A673 (cell line): ENCODE measurements at regions not wholly inside any gene's neighbourhood (a gene's known extent, or its start where the extent isn't known, plus 50 kb on each side); places are given as distances from the start of the nearest gene placed in this dataset.

ENCODE experiments used
- BruUV-seq: library from RNA; stranded (reverse); fragments of 400-500 nt; replicated peaks from 2 replicates; lab custom pipeline; 2021; lab: Mats Ljungman, UMichigan
- CTCF ChIA-PET: fragments of 300-600 bp; sonication (Branson Sonifier 250); formaldehyde crosslinking; loops from one replicate; lab custom pipeline; 2022; ENCODE audit warnings: antibody characterized with exemption; lab: Charles Lee
- POLR2A ChIA-PET: fragments of 300-600 bp; sonication (Branson Sonifier 250); formaldehyde crosslinking; loops from one replicate; lab custom pipeline; 2022; ENCODE audit warnings: antibody characterized with exemption; ENCODE audit not compliant: low non-redundant PET; lab: Charles Lee
- DNase-seq: peaks from one replicate; pipeline ENCODE4 v3.0.0-alpha.2; 2015; ENCODE audit warnings: low spot score
- H3K27ac ChIP-seq: fragments of 200-600 bp; sonication (generic); 2 replicates; pipeline ENCODE4 v1.5.1; 2016; ENCODE audit warnings: mixed run types, low read depth, mild to moderate bottlenecking, mixed read lengths, antibody characterized with exemption, low read length; ENCODE audit not compliant: poor library complexity, severe bottlenecking
- H3K27me3 ChIP-seq: fragments of 200-600 bp; sonication (generic); replicated peaks from 2 replicates; pipeline ENCODE4 v1.6.1; 2017; ENCODE audit warnings: mixed run types, low read depth, mild to moderate bottlenecking, mixed read lengths, antibody characterized with exemption, low read length; ENCODE audit not compliant: insufficient read depth, poor library complexity
- H3K36me3 ChIP-seq: fragments of 200-600 bp; sonication (generic); 2 replicates; pipeline ENCODE4 v1.6.1; 2016; ENCODE audit warnings: mixed run types, mild to moderate bottlenecking, mixed read lengths, antibody characterized with exemption, low read length; ENCODE audit not compliant: insufficient read depth, poor library complexity, severe bottlenecking
- H3K4me1 ChIP-seq: fragments of 200-600 bp; sonication (generic); 2 replicates; pipeline ENCODE4 v1.6.1; 2017; ENCODE audit warnings: mixed run types, mild to moderate bottlenecking, mixed read lengths, antibody characterized with exemption, low read length; ENCODE audit not compliant: insufficient read depth, poor library complexity, severe bottlenecking
- H3K4me3 ChIP-seq: fragments of 200-600 bp; sonication (generic); 2 replicates; pipeline ENCODE4 v1.5.1; 2016; ENCODE audit warnings: low read depth, mixed run types, mild to moderate bottlenecking, mixed read lengths, low read length; ENCODE audit not compliant: poor library complexity, severe bottlenecking
- H3K9me3 ChIP-seq: fragments of 200-600 bp; sonication (generic); 2 replicates; pipeline ENCODE4 v1.6.1; 2016; ENCODE audit warnings: mixed run types, low read depth, mild to moderate bottlenecking, mixed read lengths, antibody characterized with exemption, low read length; ENCODE audit not compliant: poor library complexity, severe bottlenecking
- EZH2 ChIP-seq: fragments of 200-600 bp; sonication (generic); IDR thresholded peaks from 2 replicates; pipeline ENCODE4 v1.6.1; 2017; ENCODE audit warnings: borderline replicate concordance, low read depth, mild to moderate bottlenecking, mixed read lengths, antibody characterized with exemption, low read length; ENCODE audit not compliant: poor library complexity, severe bottlenecking
- intact Hi-C: fragments of 100-400 bp; cut with micrococcal nuclease; formaldehyde crosslinking; loops from one replicate; pipeline ENCODE4 v1.10.0; 2022; ENCODE audit not compliant: unreplicated experiment
- TF ChIP-seq, protein P1 (sequence below): fragments of 300-800, 200-600 bp; sonication (generic); conservative IDR thresholded peaks from 2 replicates; pipeline ENCODE4 v1.5.1; 2017; ENCODE audit warnings: low read depth, mild to moderate bottlenecking, antibody characterized with exemption, low read length, moderate library complexity, mixed read lengths

DNA sequence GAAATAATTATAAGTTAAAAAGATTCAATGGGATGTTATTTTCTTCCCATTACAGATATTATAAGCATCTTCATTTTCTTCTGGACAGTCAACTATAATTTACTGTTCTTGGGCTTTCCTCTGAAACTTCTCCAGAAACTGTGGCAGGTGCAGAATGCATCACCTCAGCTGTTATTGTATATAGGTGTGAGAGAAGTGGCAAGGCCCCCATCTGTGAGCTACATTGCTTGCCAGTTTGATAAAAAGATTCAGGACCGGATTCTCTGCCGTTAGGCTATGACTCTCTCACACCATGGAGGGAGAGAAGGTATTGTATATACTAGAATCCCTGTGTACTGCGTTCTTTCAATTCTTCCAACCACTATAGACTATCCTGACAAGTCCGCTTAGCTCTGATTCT is 135.8 kb upstream of the CENPW start:
- BruUV-seq, result no TSS peak
- intact Hi-C loops, result no loop called here
- DNase-seq, result no peak
- ChIA-PET CTCF (no interaction called here), POLR2A (no interaction called here)
- TF ChIP-seq, protein P1, sequence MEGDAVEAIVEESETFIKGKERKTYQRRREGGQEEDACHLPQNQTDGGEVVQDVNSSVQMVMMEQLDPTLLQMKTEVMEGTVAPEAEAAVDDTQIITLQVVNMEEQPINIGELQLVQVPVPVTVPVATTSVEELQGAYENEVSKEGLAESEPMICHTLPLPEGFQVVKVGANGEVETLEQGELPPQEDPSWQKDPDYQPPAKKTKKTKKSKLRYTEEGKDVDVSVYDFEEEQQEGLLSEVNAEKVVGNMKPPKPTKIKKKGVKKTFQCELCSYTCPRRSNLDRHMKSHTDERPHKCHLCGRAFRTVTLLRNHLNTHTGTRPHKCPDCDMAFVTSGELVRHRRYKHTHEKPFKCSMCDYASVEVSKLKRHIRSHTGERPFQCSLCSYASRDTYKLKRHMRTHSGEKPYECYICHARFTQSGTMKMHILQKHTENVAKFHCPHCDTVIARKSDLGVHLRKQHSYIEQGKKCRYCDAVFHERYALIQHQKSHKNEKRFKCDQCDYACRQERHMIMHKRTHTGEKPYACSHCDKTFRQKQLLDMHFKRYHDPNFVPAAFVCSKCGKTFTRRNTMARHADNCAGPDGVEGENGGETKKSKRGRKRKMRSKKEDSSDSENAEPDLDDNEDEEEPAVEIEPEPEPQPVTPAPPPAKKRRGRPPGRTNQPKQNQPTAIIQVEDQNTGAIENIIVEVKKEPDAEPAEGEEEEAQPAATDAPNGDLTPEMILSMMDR, result no peak
- no peak for TF ChIP-seq EZH2
- H3K27me3 ChIP-seq, result no peaks in the 10 kb centered on the region
- H3K9me3 ChIP-seq, result no peaks in the 10 kb centered on the region
- H3K27ac ChIP-seq, result no peak overlapping the region
- no peaks in the 10 kb centered on the region for H3K4me1 ChIP-seq
- no peak overlapping the region for H3K4me3 ChIP-seq
- no peaks in the 10 kb centered on the region for H3K36me3 ChIP-seq

DNA sequence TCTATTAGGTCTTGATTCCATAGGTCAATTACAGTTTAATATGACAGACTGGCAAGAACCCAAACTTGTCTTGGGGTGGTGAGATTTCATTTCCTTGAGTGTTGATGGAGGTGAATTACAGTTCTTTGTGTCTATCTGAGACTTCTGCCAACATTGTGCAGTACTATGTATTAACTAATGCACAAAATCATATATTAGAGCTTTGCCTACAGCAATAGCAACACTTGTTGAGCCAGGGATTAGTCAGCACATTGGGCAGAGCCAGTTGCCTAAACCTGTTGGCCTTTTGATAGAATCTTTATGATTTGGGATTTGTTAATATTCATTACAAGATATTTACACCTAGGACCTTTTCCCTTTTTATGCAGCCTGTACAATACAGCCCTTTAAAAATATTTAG is 135.3 kb upstream of the CENPW start:
- POLR2A ChIA-PET, result no interaction called here
- Histone ChIP-seq H3K27ac (no peak overlapping the region), H3K4me3 (no peak overlapping the region), H3K9me3 (no peaks in the 10 kb centered on the region), H3K27me3 (no peaks in the 10 kb centered on the region), H3K4me1 (no peaks in the 10 kb centered on the region), H3K36me3 (no peaks in the 10 kb centered on the region)
- intact Hi-C loops, result no loop called here
- TF ChIP-seq, protein P1, result no peak
- TF ChIP-seq EZH2, result no peak
- DNase-seq, result no peak
- BruUV-seq, result no TSS peak
- CTCF ChIA-PET, result no interaction called here

DNA sequence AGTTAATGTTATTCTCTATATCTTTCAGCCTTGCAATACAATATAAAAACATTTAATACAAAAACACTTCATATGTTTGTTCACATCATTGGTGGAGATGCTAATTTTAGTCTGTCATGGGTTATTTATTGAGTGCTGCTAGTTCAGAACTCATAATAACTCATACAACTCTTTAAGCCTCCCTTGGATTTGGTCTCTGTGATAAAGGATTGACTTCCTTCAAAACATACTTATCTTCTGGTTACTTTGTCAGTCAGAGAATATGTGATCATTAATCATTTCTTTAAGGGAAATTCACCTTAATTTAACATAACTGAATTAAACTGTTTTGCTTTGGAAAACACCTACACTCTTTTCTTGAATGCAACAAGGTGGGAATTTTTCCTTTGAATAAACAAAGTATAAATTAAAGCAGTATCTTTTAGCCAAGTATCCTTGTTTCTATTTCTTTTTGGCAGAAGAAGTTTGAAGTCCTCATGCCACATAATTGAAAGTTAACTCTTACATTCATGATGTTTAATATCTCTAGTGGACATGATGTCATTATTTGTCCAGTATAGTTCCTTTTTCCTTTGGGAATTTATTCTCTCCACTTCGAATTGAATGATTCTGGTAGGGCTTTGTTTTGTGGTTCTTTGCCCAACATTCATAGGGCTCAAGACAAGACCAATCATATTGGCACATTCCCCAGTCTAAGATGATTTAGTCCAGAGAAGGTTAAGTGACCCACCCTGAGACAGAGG is 133.2 kb upstream of the CENPW start:
- H3K4me3 ChIP-seq, result no peak overlapping the region
- ChIA-PET CTCF (no interaction called here), POLR2A (no interaction called here)
- H3K4me1 ChIP-seq, result no peaks in the 10 kb centered on the region
- DNase-seq, result no peak
- intact Hi-C loops, result no loop called here
- no peak overlapping the region for H3K27ac ChIP-seq
- BruUV-seq, result no TSS peak
- H3K27me3 ChIP-seq, result no peaks in the 10 kb centered on the region
- TF ChIP-seq, protein P1, result no peak
- no peak for TF ChIP-seq EZH2
- no peaks in the 10 kb centered on the region for H3K9me3 ChIP-seq
- H3K36me3 ChIP-seq, result no peaks in the 10 kb centered on the region
